Activated CD4-positive, alpha-beta T cell treated with anti-CD3 and anti-CD28 coated beads, Interleukin-2, amount 10 ng/mL, durations not matched to agents 7 days and 5 days (primary cell): ENCODE measurements at regions not wholly inside any gene's neighbourhood (a gene's known extent, or its start where the extent isn't known, plus 50 kb on each side); places are given as distances from the start of the nearest gene placed in this dataset.
"Not testable (repeated sequence)": the region's sequence is repeated elsewhere in the genome, so short reads cannot be mapped to it uniquely, and the experiment has no call there.

Experiments used
- CTCF ChIA-PET: fragments of 350-600 bp; sonication (Branson Sonifier 250); formaldehyde crosslinking; loops from one replicate; lab custom pipeline; 2021; ENCODE audit warnings: antibody characterized with exemption; lab: Charles Lee
- POLR2A ChIA-PET: fragments of 350-600 bp; sonication (Branson Sonifier 250); formaldehyde crosslinking; loops from one replicate; lab custom pipeline; 2021; ENCODE audit warnings: antibody characterized with exemption; lab: Charles Lee
- DNase-seq: peaks from one replicate; pipeline ENCODE4 v3.0.0-alpha.2; 2020
- H3K27ac Mint-ChIP-seq: one replicate; pipeline ENCODE4 v1.8.0; 2021; ENCODE audit warnings: mild to moderate bottlenecking, moderate library complexity, mixed read lengths
- H3K27me3 Mint-ChIP-seq: one replicate; pipeline ENCODE4 v1.8.0; 2021; ENCODE audit warnings: mixed read lengths
- H3K36me3 Mint-ChIP-seq: one replicate; pipeline ENCODE4 v1.8.0; 2021; ENCODE audit warnings: low read depth, mixed read lengths
- H3K4me1 Mint-ChIP-seq: one replicate; pipeline ENCODE4 v1.8.0; 2021; ENCODE audit warnings: mixed read lengths
- H3K4me3 Mint-ChIP-seq: one replicate; pipeline ENCODE4 v1.8.0; 2021; ENCODE audit warnings: mild to moderate bottlenecking, moderate library complexity, mixed read lengths
- H3K9me3 Mint-ChIP-seq: one replicate; pipeline ENCODE4 v1.8.0; 2021; ENCODE audit warnings: mixed read lengths

DNA sequence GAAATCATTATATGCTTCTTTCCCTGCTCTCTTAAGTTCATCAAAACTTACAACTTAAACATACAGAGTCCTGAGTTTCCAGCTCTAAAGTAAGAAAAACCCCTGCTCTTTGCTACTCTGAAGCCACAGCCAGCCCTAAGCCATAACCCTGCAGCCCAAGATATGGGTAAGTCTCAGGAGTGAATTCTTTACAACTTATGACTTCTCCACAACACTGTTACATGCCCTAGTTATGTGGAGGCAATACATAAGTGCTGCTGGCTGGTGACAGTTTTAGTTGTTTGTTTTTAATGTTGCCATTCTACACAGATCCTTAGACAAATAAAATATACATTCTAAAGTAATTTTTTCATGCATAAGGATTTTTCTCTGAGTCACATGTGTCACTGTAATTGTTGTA, 100.2 kb downstream of the FBXO8 start:
- H3K4me1 Mint-ChIP-seq: no peaks in the 10 kb centered on the region
- H3K27me3 Mint-ChIP-seq: peaks cover 5% of the 10 kb centered on the region
- no peaks in the 10 kb centered on the region for H3K36me3 Mint-ChIP-seq
- ChIA-PET POLR2A (no interaction called here), CTCF (no interaction called here)
- H3K4me3 Mint-ChIP-seq: no peak overlapping the region
- no peaks in the 10 kb centered on the region for H3K9me3 Mint-ChIP-seq
- H3K27ac Mint-ChIP-seq: no peak overlapping the region
- no peak for DNase-seq

GRCh38 chr4:174181827-174182226, 101.6 kb downstream of the FBXO8 start:
- H3K9me3 Mint-ChIP-seq: no peaks in the 10 kb centered on the region
- CTCF ChIA-PET: no interaction called here
- H3K36me3 Mint-ChIP-seq: no peaks in the 10 kb centered on the region
- no peaks in the 10 kb centered on the region for H3K4me1 Mint-ChIP-seq
- POLR2A ChIA-PET: no interaction called here
- peaks cover 3% of the 10 kb centered on the region for H3K27me3 Mint-ChIP-seq
- no peak overlapping the region for H3K4me3 Mint-ChIP-seq
- no peak for DNase-seq
- H3K27ac Mint-ChIP-seq: no peak overlapping the region

- no peak for DNase-seq
- Mint-ChIP-seq H3K27me3 (peaks cover 3% of the 10 kb centered on the region), H3K36me3 (no peaks in the 10 kb centered on the region), H3K4me1 (no peaks in the 10 kb centered on the region), H3K9me3 (no peaks in the 10 kb centered on the region), H3K27ac (no peak overlapping the region), H3K4me3 (no peak overlapping the region)
- ChIA-PET CTCF (interaction anchor here (0.6 kb wide), 1 partner anchor 15 kb away, joined by 3 read pairs; no protein-coding TSS in a partner anchor), POLR2A (no interaction called here)
Measured at GRCh38 chr4:174177536-174177935, 105.9 kb downstream of the FBXO8 start.

- CTCF ChIA-PET, DNase-seq, POLR2A ChIA-PET, H3K36me3 Mint-ChIP-seq, H3K9me3 Mint-ChIP-seq, H3K4me1 Mint-ChIP-seq, H3K27me3 Mint-ChIP-seq, H3K27ac Mint-ChIP-seq, H3K4me3 Mint-ChIP-seq: not testable (repeated sequence)
Measured at GRCh38 chr4:174175836-174176235, 107.6 kb downstream of the FBXO8 start.

- CTCF ChIA-PET: no interaction called here
- DNase-seq: no peak
- Mint-ChIP-seq H3K9me3 (no peaks in the 10 kb centered on the region), H3K27ac (no peak overlapping the region), H3K4me1 (no peaks in the 10 kb centered on the region), H3K36me3 (no peaks in the 10 kb centered on the region), H3K27me3 (peaks cover 6% of the 10 kb centered on the region), H3K4me3 (no peak overlapping the region)
- POLR2A ChIA-PET: no interaction called here
Measured at GRCh38 chr4:174173360-174173759, 110.1 kb downstream of the FBXO8 start.

DNA sequence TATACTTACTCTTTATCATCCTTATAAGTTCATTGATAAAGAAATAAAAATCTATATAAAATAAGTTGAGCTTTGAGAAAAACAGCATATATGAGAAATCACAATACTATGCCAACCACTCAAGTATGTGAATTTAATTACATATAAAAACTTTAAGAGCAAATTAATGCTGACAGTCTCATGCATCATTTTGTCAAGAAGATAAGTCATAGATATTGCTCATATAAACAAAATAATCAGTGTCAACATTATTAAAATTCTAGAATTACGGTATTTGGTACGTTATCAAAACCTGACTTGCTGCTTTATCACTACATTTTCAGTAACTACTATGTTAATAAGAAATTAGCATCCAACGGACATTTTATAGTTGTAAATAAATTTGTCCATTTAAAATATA, 111.2 kb downstream of the FBXO8 start:
- no peak for DNase-seq
- ChIA-PET CTCF (no interaction called here), POLR2A (no interaction called here)
- H3K4me3 Mint-ChIP-seq: no peak overlapping the region
- H3K9me3 Mint-ChIP-seq: no peaks in the 10 kb centered on the region
- H3K27ac Mint-ChIP-seq: no peak overlapping the region
- H3K4me1 Mint-ChIP-seq: no peaks in the 10 kb centered on the region
- H3K36me3 Mint-ChIP-seq: no peaks in the 10 kb centered on the region
- H3K27me3 Mint-ChIP-seq: peaks cover 6% of the 10 kb centered on the region

DNA sequence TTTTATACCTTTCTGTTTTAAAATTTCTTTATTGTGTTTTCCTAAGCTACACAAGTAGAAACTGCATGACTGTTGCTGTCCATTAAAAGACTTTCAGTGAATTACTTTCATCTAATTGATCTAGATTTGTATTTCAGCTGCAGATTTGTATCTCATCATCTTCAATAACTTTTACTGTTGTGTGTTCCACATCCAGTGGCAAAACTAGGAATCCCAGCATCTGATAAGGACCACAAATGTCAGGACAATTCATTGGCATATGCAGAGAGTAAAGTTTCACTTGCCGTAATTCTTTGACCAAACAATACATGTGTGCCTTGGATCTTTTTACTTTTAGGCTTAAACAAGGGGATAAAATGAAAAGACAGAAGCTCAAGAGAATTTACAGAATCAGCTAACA, 112.6 kb downstream of the FBXO8 start:
- no peak overlapping the region for H3K27ac Mint-ChIP-seq
- no peaks in the 10 kb centered on the region for H3K4me1 Mint-ChIP-seq
- no peaks in the 10 kb centered on the region for H3K36me3 Mint-ChIP-seq
- DNase-seq: no peak
- ChIA-PET POLR2A (no interaction called here), CTCF (no interaction called here)
- peaks cover 8% of the 10 kb centered on the region for H3K27me3 Mint-ChIP-seq
- H3K9me3 Mint-ChIP-seq: no peaks in the 10 kb centered on the region
- no peak overlapping the region for H3K4me3 Mint-ChIP-seq

- Mint-ChIP-seq H3K9me3 (no peaks in the 10 kb centered on the region), H3K27ac (no peak overlapping the region), H3K27me3 (peaks cover 10% of the 10 kb centered on the region), H3K4me3 (no peak overlapping the region), H3K36me3 (no peaks in the 10 kb centered on the region), H3K4me1 (no peaks in the 10 kb centered on the region)
- no peak for DNase-seq
- POLR2A ChIA-PET: no interaction called here
- CTCF ChIA-PET: no interaction called here
Measured at GRCh38 chr4:174170091-174170490, 113.4 kb downstream of the FBXO8 start.

DNA sequence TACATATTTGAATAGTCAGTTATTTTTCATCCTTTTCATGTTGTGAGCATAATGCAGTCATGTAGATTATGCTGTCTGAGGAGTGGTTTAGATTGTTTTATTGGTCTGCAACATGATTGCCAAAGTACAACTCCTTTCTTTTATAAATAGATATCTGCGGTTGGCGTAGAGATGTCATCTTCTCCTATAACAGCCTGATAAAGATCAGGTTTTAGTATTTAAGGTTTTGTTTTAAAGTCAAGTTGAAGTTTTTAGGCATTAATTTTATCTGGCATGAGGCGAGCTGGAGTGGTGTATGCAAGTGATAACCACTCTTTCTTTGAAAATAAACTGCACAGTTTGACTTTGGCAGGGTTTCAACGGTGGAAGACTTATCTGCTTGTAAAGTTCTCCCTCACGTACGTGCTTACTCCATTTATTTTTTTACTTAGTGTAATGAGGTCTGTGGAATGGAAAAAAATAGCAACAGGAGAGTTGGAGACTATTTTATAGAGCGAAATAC, 126.3 kb downstream of the FBXO8 start:
- H3K9me3 Mint-ChIP-seq: no peaks in the 10 kb centered on the region
- H3K4me3 Mint-ChIP-seq: no peak overlapping the region
- CTCF ChIA-PET: no interaction called here
- no peak overlapping the region for H3K27ac Mint-ChIP-seq
- H3K36me3 Mint-ChIP-seq: no peaks in the 10 kb centered on the region
- DNase-seq: no peak
- H3K4me1 Mint-ChIP-seq: no peaks in the 10 kb centered on the region
- POLR2A ChIA-PET: no interaction called here
- peaks cover 26% of the 10 kb centered on the region for H3K27me3 Mint-ChIP-seq

GRCh38 chr4:174156239-174156826, 127.1 kb downstream of the FBXO8 start:
- Mint-ChIP-seq H3K27me3 (peaks cover 26% of the 10 kb centered on the region), H3K4me1 (no peaks in the 10 kb centered on the region), H3K9me3 (no peaks in the 10 kb centered on the region), H3K4me3 (no peak overlapping the region), H3K27ac (no peak overlapping the region), H3K36me3 (no peaks in the 10 kb centered on the region)
- DNase-seq: no peak
- ChIA-PET CTCF (no interaction called here), POLR2A (no interaction called here)

DNA sequence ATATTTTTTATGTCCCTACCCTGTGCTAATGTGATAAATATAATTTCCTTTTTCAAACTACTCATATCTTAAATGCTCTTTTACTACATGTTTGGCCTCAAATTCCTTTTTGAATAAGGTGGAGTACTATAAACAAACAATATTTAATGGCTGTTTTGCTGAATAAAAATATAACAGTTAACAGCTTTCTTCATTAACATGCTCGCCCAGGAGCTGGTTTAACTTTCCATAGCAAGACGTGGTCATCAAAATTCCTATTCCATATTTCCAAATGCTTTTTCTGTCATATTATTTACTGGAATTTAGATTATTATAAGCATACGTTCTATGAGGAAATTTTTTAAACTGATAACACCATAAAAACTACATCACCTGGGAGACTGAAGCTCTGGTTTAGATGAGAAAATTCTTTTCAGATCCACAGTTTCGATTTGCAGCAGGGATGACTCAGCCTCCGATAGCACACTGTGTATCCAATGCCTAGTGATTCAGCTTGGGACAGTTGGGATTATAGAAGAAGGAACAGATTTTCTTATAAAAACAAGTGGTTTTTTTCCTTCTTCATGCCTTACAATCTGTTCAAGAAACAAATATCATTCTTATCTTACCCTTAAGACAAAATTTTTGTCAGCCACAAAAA, 129.1 kb downstream of the FBXO8 start:
- Mint-ChIP-seq H3K27me3 (peaks cover 35% of the 10 kb centered on the region), H3K36me3 (no peaks in the 10 kb centered on the region), H3K4me1 (no peaks in the 10 kb centered on the region), H3K9me3 (no peaks in the 10 kb centered on the region), H3K4me3 (no peak overlapping the region), H3K27ac (no peak overlapping the region)
- DNase-seq: no peak
- POLR2A ChIA-PET: no interaction called here
- CTCF ChIA-PET: no interaction called here

- Mint-ChIP-seq H3K4me1 (no peaks in the 10 kb centered on the region), H3K27ac (no peak overlapping the region), H3K9me3 (no peaks in the 10 kb centered on the region), H3K4me3 (no peak overlapping the region), H3K27me3 (peaks cover 36% of the 10 kb centered on the region), H3K36me3 (no peaks in the 10 kb centered on the region)
- CTCF ChIA-PET: interaction anchor here (0.5 kb wide), 1 partner anchor 999 kb away, joined by 3 read pairs; no protein-coding TSS in a partner anchor
- POLR2A ChIA-PET: no interaction called here
- no peak for DNase-seq
Measured at GRCh38 chr4:174152717-174153466, 130.6 kb downstream of the FBXO8 start.

DNA sequence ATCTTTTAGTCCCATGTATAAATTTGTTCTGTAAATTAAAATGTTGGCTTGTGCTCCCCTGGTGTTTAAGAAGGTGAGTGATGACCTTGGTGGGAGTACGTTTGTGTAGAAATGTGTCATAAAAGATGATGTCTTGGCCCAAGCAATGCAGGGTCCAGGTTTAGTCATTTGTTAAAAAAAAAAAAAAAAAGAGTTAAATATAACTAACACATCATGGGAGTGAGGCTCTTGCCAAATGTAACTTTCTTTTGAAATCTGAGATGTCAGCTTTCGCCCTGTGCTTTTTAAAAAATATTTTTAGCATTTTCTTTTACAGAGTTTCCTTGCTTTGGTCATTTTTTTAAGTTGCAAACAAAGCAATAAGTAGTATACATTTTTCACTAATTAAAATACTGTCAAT, 135.6 kb downstream of the FBXO8 start:
- Mint-ChIP-seq H3K4me1 (no peaks in the 10 kb centered on the region), H3K27me3 (peaks cover 25% of the 10 kb centered on the region), H3K4me3 (no peak overlapping the region), H3K9me3 (no peaks in the 10 kb centered on the region), H3K27ac (no peak overlapping the region), H3K36me3 (no peaks in the 10 kb centered on the region)
- ChIA-PET CTCF (no interaction called here), POLR2A (no interaction called here)
- no peak for DNase-seq
